Mesendoderm (in vitro differentiated cells): ENCODE measurements at regions not wholly inside any gene's neighbourhood (a gene's known extent, or its start where the extent isn't known, plus 50 kb on each side); places are given as distances from the start of the nearest gene placed in this dataset.

Source experiments
- DNase-seq: peaks from one replicate; pipeline ENCODE4 v3.0.0; 2013
- H2AK5ac ChIP-seq: 2 replicates; pipeline ENCODE4 v1.6.1; 2013; ENCODE audit warnings: low read length, inconsistent platforms
- H2BK120ac ChIP-seq: 2 replicates; pipeline ENCODE4 v1.6.1; 2013; ENCODE audit warnings: low read depth, mild to moderate bottlenecking, low read length, moderate library complexity, mixed read lengths
- H2BK15ac ChIP-seq: replicated peaks from 2 replicates; pipeline ENCODE4 v1.6.1; 2013; ENCODE audit warnings: low read depth, mild to moderate bottlenecking, moderate library complexity
- H2BK5ac ChIP-seq: 2 replicates; pipeline ENCODE4 v1.6.1; 2013; ENCODE audit warnings: low read length, inconsistent platforms
- H3K18ac ChIP-seq: 2 replicates; pipeline ENCODE4 v1.6.1; 2013; ENCODE audit warnings: mild to moderate bottlenecking, low read length, mixed read lengths
- H3K23ac ChIP-seq: one replicate; pipeline ENCODE4 v1.6.1; 2013; ENCODE audit warnings: low read length
- H3K27ac ChIP-seq: 2 replicates; pipeline ENCODE4 v1.5.1; 2013; ENCODE audit warnings: low read depth, mild to moderate bottlenecking, inconsistent platforms, low read length, moderate library complexity
- H3K27me3 ChIP-seq: 2 replicates; pipeline ENCODE4 v1.6.1; 2013; ENCODE audit warnings: low read length, control low read depth, mild to moderate bottlenecking, inconsistent platforms; ENCODE audit not compliant: insufficient read depth, poor library complexity
- H3K36me3 ChIP-seq: 2 replicates; pipeline ENCODE4 v1.6.1; 2013; ENCODE audit warnings: low read length, inconsistent platforms; ENCODE audit not compliant: control insufficient read depth, insufficient read depth
- H3K4ac ChIP-seq: one replicate; pipeline ENCODE4 v1.6.1; 2013; ENCODE audit warnings: low read depth, mild to moderate bottlenecking, low read length, moderate library complexity
- H3K4me1 ChIP-seq: 2 replicates; pipeline ENCODE4 v1.6.1; 2013; ENCODE audit warnings: low read depth, low read length, inconsistent platforms; ENCODE audit not compliant: control insufficient read depth
- H3K4me2 ChIP-seq: 2 replicates; pipeline ENCODE4 v1.6.1; 2013; ENCODE audit warnings: low read length
- H3K4me3 ChIP-seq: 2 replicates; pipeline ENCODE4 v1.5.1; 2013; ENCODE audit warnings: mild to moderate bottlenecking, low read length
- H3K56ac ChIP-seq: one replicate; pipeline ENCODE4 v1.6.1; 2013; ENCODE audit warnings: low read length
- H3K79me1 ChIP-seq: 2 replicates; pipeline ENCODE4 v1.6.1; 2013; ENCODE audit warnings: low read length, inconsistent platforms
- H3K79me2 ChIP-seq: 2 replicates; pipeline ENCODE4 v1.6.1; 2013; ENCODE audit warnings: mild to moderate bottlenecking, low read length; ENCODE audit not compliant: control insufficient read depth, insufficient read depth
- H3K9ac ChIP-seq: 2 replicates; pipeline ENCODE4 v1.6.1; 2013; ENCODE audit warnings: low read length, inconsistent platforms
- H4K5ac ChIP-seq: one replicate; pipeline ENCODE4 v1.6.1; 2013; ENCODE audit warnings: low read length
- H4K8ac ChIP-seq: one replicate; pipeline ENCODE4 v1.6.1; 2013; ENCODE audit warnings: low read depth, mild to moderate bottlenecking, control low read depth, low read length, moderate library complexity
- WGBS: extraction: QIAGEN DNeasy Blood & Tissue Kit; methylation state at CpG from one replicate; pipeline ENCODE4 v1.1.7; 2013; ENCODE audit warnings: low lambda C conversion rate, missing lambda C conversion rate; ENCODE audit not compliant: insufficient coverage; ENCODE audit errors: extremely low coverage; 5-methylcytosine and 5-hydroxymethylcytosine counted together

DNA sequence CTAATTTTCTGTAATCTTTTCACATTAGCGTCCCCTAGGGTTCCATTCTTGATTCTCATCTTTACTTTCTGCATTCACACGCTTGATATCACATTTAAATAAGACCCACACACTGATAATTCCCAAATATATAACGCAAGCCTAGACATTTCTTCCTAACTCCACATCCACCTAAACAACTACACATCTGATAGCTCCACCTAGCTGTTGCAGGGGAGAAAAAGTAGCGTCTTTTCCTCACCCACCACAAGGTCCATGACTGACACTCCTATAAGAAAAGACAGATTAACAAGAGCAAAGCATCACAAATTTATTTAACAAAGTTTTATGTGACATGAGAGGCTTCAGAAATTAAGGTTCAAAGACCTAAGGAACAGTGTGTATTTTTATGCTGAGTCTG, 862.2 kb upstream of the DDX18 start:
- no peaks in the 10 kb centered on the region for H3K27me3 ChIP-seq
- H3K4me1 ChIP-seq, result no peaks in the 10 kb centered on the region
- H4K5ac ChIP-seq, result no peak overlapping the region
- 100% methylated on average over 1 of the region's 4 CpGs for WGBS
- H3K27ac ChIP-seq, result no peak overlapping the region
- DNase-seq, result peak; percentile 46
- no peak overlapping the region for H3K4me2 ChIP-seq
- H3K79me2 ChIP-seq, result no peaks in the 10 kb centered on the region
- H2BK120ac ChIP-seq, result no peak overlapping the region
- no peak overlapping the region for H2BK5ac ChIP-seq
- H3K79me1 ChIP-seq, result no peaks in the 10 kb centered on the region
- no peak overlapping the region for H3K4ac ChIP-seq
- no peak overlapping the region for H2AK5ac ChIP-seq
- H2BK15ac ChIP-seq, result no peak overlapping the region
- H3K9ac ChIP-seq, result no peak overlapping the region
- H3K56ac ChIP-seq, result no peak overlapping the region
- H3K4me3 ChIP-seq, result no peak overlapping the region
- H3K23ac ChIP-seq, result no peak overlapping the region
- no peak overlapping the region for H3K18ac ChIP-seq
- no peaks in the 10 kb centered on the region for H3K36me3 ChIP-seq
- H4K8ac ChIP-seq, result no peak overlapping the region

DNA sequence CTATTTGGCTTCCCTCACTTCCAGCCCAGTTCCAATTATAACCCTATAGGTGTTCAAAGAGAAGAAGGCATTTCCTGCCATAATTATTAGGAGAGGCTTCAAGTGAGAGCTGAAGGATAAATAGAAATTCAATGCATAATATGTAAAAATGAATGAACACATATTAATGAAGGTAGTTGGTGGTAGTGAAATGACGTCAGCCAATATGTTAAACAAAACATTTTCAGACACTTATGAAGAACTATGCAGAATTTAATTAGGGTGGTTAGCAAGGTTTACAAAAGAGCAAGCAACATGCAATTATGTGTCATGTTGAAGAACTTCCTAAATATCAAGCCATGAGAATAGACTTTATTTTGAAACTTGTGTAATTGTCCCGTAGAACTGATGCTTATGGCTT, 858.8 kb upstream of the DDX18 start:
- Histone ChIP-seq H3K9ac (no peak overlapping the region), H2BK120ac (no peak overlapping the region), H4K8ac (no peak overlapping the region), H3K56ac (no peak overlapping the region), H3K79me1 (no peaks in the 10 kb centered on the region), H3K36me3 (no peaks in the 10 kb centered on the region), H4K5ac (no peak overlapping the region), H2BK5ac (no peak overlapping the region), H3K4ac (no peak overlapping the region), H3K4me3 (no peak overlapping the region), H3K23ac (no peak overlapping the region), H3K79me2 (no peaks in the 10 kb centered on the region), H3K4me2 (no peak overlapping the region), H3K4me1 (no peaks in the 10 kb centered on the region), H3K18ac (no peak overlapping the region), H2AK5ac (no peak overlapping the region), H2BK15ac (no peak overlapping the region), H3K27me3 (no peaks in the 10 kb centered on the region), H3K27ac (no peak overlapping the region)
- DNase-seq, result no peak
- WGBS, result no CpG with 5 or more reads among the region's 2 CpGs

DNA sequence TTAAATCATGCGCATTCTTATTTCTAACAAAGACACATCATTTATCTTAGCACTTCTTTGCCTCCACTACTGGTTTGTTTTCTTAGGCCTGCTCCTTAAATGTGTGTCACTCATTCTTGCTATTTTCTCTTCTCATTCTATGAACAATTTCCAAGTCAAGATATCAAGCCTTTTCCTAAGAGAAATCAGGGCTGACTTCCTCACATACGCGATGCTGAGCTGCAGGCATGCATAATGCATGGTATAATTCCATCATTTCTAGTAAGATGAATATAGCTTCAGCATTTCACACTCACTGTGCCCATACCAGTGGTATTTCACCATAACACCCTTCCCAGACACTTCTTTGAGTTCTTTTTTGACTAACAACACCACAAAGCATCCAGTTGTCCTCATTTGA, 838.9 kb upstream of the DDX18 start:
- H3K56ac ChIP-seq, result no peak overlapping the region
- WGBS, result no CpG with 5 or more reads among the region's 3 CpGs
- no peak overlapping the region for H3K27ac ChIP-seq
- no peak overlapping the region for H3K4me2 ChIP-seq
- H3K9ac ChIP-seq, result no peak overlapping the region
- H3K79me1 ChIP-seq, result no peaks in the 10 kb centered on the region
- no peak overlapping the region for H3K23ac ChIP-seq
- no peak overlapping the region for H3K4me3 ChIP-seq
- no peak overlapping the region for H3K4ac ChIP-seq
- no peak overlapping the region for H2BK5ac ChIP-seq
- H4K5ac ChIP-seq, result no peak overlapping the region
- H2BK120ac ChIP-seq, result no peak overlapping the region
- H3K79me2 ChIP-seq, result no peaks in the 10 kb centered on the region
- H3K27me3 ChIP-seq, result no peaks in the 10 kb centered on the region
- H2BK15ac ChIP-seq, result no peak overlapping the region
- H4K8ac ChIP-seq, result no peak overlapping the region
- H3K4me1 ChIP-seq, result no peaks in the 10 kb centered on the region
- DNase-seq, result no peak
- no peaks in the 10 kb centered on the region for H3K36me3 ChIP-seq
- H2AK5ac ChIP-seq, result no peak overlapping the region
- no peak overlapping the region for H3K18ac ChIP-seq

DNA sequence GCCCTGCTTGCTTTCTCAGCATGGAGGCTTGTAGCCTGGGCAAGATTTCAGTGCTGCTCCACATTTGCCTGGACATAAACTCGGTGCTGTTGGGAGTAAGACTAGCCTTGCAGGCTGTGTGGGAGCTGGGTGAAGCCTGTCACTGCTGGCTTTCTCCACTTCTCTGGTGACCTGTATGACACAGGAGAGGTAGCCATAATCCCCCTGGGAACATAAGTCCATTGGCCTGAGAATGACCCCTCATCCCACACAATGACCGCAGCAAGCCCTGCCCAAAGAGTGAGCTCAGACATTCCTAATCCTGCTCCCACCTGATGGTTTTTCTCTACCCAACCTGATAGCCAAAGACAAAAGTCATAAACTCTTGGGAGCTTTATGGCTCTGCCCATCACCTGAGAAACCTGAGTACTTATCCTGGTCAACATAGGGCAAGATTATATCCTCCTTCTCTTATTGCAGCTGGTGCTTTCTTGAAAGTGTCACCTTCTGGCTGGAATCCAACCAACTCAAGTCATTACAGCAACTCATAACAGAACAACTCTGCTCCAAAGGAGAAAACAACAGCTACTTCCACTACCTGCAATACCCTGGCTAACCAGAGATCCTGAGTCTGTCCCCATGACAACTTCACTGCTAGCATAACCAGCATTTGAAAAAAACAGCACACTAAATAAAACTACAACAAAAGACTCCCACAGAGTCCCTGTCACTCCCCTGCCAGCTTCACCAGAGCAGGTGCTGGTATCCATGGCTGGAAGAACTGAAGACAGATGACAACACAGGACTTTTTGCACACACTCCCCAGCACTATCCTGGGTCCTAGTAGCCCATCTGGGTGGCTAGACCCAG, 834.4 kb upstream of the DDX18 start:
- no peak overlapping the region for H2BK120ac ChIP-seq
- H3K4me2 ChIP-seq, result no peak overlapping the region
- H3K18ac ChIP-seq, result no peak overlapping the region
- H3K9ac ChIP-seq, result no peak overlapping the region
- DNase-seq, result peak; percentile 4
- WGBS, result no CpG with 5 or more reads among the region's 2 CpGs
- no peak overlapping the region for H3K4ac ChIP-seq
- no peaks in the 10 kb centered on the region for H3K4me1 ChIP-seq
- no peak overlapping the region for H2BK15ac ChIP-seq
- H3K36me3 ChIP-seq, result no peaks in the 10 kb centered on the region
- no peak overlapping the region for H2BK5ac ChIP-seq
- H3K27me3 ChIP-seq, result no peaks in the 10 kb centered on the region
- no peak overlapping the region for H2AK5ac ChIP-seq
- no peak overlapping the region for H4K5ac ChIP-seq
- H3K79me1 ChIP-seq, result no peaks in the 10 kb centered on the region
- H3K23ac ChIP-seq, result no peak overlapping the region
- no peak overlapping the region for H3K4me3 ChIP-seq
- no peak overlapping the region for H3K27ac ChIP-seq
- no peak overlapping the region for H4K8ac ChIP-seq
- no peak overlapping the region for H3K56ac ChIP-seq
- H3K79me2 ChIP-seq, result no peaks in the 10 kb centered on the region

DNA sequence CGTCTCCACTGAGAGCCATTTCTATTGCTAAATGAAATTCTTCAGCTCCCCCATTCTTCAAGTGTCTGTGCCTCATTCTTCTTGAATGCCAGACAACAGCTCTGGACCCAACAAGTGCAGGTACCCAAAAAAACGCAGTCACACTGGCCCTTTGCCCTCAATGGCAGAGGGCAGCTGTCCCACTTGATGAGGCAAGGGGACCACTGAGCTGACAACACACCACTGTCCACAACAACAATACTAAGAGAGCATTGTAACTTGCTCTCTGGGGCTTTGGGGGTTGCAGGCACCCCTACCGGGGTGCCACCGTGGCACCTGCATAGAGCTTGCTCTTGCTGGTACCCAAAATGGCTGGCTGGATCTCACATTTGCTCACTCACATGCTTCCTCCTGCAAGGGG, 827.0 kb upstream of the DDX18 start:
- DNase-seq, result no peak
- H3K4me2 ChIP-seq, result no peak overlapping the region
- no CpG with 5 or more reads among the region's 4 CpGs for WGBS

GRCh38 chr2:116988303-116988702, 826.2 kb upstream of the DDX18 start:
- no peak overlapping the region for H2BK5ac ChIP-seq
- no peak overlapping the region for H2AK5ac ChIP-seq
- no peak overlapping the region for H3K4ac ChIP-seq
- no peak overlapping the region for H3K18ac ChIP-seq
- no peaks in the 10 kb centered on the region for H3K79me2 ChIP-seq
- H2BK120ac ChIP-seq, result no peak overlapping the region
- no peak overlapping the region for H4K8ac ChIP-seq
- H3K79me1 ChIP-seq, result no peaks in the 10 kb centered on the region
- no peaks in the 10 kb centered on the region for H3K4me1 ChIP-seq
- no peak overlapping the region for H3K56ac ChIP-seq
- H3K23ac ChIP-seq, result no peak overlapping the region
- no peak overlapping the region for H2BK15ac ChIP-seq
- DNase-seq, result peak; percentile 46
- H3K9ac ChIP-seq, result no peak overlapping the region
- H3K36me3 ChIP-seq, result no peaks in the 10 kb centered on the region
- H3K4me2 ChIP-seq, result no peak overlapping the region
- no peak overlapping the region for H3K27ac ChIP-seq
- no peak overlapping the region for H3K4me3 ChIP-seq
- H3K27me3 ChIP-seq, result no peaks in the 10 kb centered on the region
- no peak overlapping the region for H4K5ac ChIP-seq

More for the DNA sequence above, 827.0 kb upstream of the DDX18 start:
- Histone ChIP-seq H2AK5ac (no peak overlapping the region), H3K79me2 (no peaks in the 10 kb centered on the region), H3K56ac (no peak overlapping the region), H2BK15ac (no peak overlapping the region), H3K27me3 (no peaks in the 10 kb centered on the region), H3K23ac (no peak overlapping the region), H3K4me1 (no peaks in the 10 kb centered on the region), H3K18ac (no peak overlapping the region), H3K9ac (no peak overlapping the region), H2BK120ac (no peak overlapping the region), H3K4me3 (no peak overlapping the region), H4K5ac (no peak overlapping the region), H4K8ac (no peak overlapping the region), H2BK5ac (no peak overlapping the region), H3K27ac (no peak overlapping the region), H3K4ac (no peak overlapping the region), H3K36me3 (no peaks in the 10 kb centered on the region), H3K79me1 (no peaks in the 10 kb centered on the region)
